ENCODE measurements at regions not wholly inside any gene's neighbourhood (a gene's known extent, or its start where the extent isn't known, plus 50 kb on each side); places are given as distances from the start of the nearest gene placed in this dataset.
"Not testable (repeated sequence)": the region's sequence is repeated elsewhere in the genome, so short reads cannot be mapped to it uniquely, and the experiment has no call there.

- no peak for DNase-seq (ENCODE audit: low read depth)
These were observed 277.9 kb upstream of the MSX2 start for GRCh38 chr5:174446446-174446845.

DNA sequence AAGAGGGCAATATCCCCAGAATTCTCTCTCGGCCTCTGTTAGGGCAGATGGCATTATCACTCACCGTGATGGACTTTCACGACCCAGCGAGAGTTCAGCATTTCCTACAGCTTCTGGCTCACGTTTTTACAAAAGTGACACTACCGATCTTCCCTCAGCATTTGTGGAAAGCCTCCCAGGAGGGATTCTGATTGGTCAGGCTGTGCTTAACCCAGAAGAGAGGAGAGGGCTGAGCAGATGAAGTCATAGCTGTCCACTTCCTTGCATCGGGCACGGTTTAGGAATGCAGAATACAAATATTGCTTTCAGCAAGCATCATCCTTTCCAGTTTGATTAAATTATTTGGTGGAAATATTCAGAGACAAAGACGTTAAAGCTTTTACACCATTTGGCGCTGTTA lies 277.4 kb upstream of the MSX2 start:
- no peak for DNase-seq (ENCODE audit: low read depth)

DNA sequence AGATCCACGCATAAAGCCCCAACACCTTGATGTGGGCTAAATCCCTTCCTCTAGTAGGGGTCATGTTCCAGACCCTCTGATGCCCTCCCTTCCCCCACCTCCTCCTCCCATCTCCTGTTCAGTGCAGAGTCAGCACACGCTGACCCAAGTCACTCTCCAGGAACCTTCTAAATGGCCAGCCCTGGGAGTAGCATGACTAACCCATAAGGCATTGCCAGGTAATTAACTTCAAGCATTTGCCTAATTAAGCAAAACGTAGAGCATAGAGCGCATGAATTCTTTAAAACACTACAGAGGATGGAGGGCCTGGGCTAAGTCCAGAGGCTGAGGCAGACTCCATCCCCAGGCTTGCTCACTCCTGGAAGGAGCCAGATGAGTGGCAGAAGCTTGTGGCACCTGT lies 276.3 kb upstream of the MSX2 start:
- no peak for DNase-seq (ENCODE audit: low read depth)

GRCh38 chr5:174448662-174449061 lies 275.7 kb upstream of the MSX2 start:
- no peak for DNase-seq (ENCODE audit: low read depth)

- no peak for DNase-seq (ENCODE audit: low read depth)
These were observed 270.7 kb upstream of the MSX2 start for GRCh38 chr5:174453690-174454089.

DNA sequence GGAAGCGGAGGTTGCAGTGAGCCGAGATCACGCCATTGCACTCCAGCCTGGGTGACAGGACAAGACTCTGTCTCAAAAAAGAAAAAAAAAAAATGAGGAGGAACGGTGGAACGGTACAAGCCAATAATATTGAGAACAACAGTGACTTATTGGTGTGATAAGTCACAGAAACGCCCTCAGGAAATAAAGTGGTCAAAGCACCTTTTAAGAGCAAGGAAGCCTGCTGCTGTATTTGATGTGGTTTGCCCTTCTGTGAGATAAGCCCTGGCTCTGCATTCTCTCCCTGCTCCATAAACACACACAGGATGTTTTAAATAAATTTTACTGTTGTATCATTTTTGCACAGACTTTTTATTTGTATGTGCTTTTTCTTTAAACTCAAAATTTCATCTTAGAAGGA lies 269.9 kb upstream of the MSX2 start:
- no peak for DNase-seq (ENCODE audit: low read depth)

DNA sequence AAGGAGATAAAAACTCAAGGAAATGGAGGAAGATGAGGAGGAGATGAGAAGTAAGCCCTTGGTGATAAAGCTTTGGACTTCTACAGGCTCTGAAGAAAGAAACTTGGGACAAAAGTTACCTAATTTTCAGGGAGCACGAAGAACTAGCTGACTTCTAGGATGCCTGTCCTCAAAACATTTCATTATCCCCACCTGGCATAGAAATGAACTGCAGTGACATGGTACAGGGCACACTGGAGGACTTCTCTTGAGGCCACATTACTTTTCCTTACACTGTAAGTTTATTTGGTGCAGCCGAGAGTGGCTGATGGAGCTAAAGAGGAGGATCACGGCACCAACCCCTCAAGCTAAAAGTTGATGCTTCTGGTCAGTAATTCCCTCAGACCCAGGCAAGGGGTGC lies 269.5 kb upstream of the MSX2 start:
- no peak for DNase-seq (ENCODE audit: low read depth)

- no peak for DNase-seq (ENCODE audit: low read depth)
These were observed 269.1 kb upstream of the MSX2 start for GRCh38 chr5:174455301-174455700.

DNA sequence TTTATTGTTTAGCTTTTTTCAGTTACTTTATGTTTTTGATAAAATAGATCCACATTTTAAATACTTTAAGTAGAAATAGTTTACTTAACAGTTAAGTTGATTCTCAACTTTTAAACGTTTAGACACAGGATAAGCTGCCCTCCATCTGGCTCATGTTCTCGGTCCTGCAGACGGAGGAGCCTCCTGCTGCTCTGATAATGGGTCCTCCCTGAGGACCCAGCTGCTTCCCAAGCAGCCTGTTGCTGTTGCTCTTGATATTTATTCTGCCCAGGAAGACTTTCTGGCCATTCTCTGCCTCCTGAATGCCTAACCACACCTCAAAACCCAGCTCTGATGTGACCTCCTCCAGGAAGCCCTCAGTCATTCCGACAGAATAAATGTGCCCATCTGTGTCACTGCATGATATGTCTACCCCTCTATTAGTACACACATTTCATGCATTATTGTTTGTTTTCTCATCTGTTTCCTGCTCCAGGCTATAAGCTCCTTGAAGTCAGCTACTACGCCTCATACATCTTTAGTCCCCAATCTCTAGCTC lies 267.2 kb upstream of the MSX2 start:
- DNase-seq (ENCODE audit: low read depth), result no peak

GRCh38 chr5:174459071-174459702 lies 265.2 kb upstream of the MSX2 start:
- DNase-seq (ENCODE audit: low read depth), result no peak

GRCh38 chr5:174459832-174460448 lies 264.4 kb upstream of the MSX2 start:
- no peak for DNase-seq (ENCODE audit: low read depth)

GRCh38 chr5:174462129-174462528 lies 262.3 kb upstream of the MSX2 start:
- DNase-seq (ENCODE audit: low read depth), result no peak

DNA sequence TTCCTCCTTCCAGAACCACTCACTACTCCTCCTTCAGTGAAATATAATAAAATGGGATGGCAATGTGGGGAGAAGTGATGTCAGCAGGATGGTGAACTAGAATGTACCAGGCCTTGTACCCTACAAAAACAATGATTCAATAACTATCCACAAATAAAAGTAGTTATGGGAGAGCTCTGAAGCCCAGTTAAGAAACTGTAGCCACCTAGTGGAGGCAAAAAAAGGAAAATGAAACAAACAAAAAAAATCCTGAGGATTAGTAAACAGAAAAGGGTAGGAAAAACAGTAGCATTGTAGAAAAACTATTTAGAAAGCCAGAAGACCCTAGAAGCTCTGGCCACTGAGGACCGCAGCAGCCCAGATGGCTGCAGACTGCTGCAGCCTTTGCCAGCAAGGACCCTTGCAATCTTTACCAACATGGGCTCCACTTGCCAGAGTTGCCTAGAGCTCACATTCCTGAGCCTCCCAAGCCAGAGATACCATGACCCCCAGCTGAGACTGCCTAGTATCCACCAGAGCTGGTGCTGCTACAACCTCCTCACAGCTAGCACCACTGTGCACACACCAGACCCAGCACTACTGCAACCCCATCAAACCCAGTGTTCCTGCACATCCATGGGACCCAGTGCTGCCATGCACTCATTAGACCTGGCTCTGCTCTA lies 259.7 kb upstream of the MSX2 start:
- DNase-seq (ENCODE audit: low read depth), result no peak

DNA sequence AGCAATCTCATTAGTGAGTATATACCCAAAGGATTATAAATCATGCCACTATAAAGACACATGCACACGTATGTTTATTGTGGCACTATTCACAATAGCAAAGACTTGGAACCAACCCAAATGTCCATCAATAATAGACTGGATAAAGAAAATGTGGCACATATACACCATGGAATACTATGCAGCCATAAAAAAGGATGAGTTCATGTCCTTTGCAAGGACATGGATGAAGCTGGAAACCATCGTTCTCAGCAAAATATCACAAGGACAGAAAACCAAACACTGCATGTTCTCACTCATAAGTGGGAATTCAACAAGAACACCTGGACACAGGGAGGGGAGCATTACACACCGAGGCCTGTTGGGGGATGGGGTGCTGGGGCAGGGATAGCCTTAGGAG lies 252.9 kb upstream of the MSX2 start:
- DNase-seq (ENCODE audit: low read depth), result not testable (repeated sequence)

DNA sequence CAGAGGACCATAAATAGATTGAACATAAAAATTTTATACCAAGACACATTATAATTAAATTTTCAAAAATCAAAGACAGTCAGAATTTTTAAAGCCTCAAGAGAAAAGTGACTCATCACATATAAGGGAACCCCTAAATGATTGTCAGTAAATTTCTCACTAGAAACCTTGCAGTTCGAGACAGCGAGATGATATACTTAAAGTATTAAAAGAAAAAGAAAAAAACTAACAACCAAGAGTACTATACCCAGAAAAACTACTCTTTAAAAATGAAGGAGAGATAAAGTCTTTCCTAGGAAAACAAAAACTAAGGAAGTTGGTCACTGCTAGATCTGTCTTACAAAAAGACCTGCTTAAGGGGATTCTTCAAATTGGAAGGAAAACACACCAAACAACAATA lies 251.4 kb upstream of the MSX2 start:
- no peak for DNase-seq (ENCODE audit: low read depth)

- DNase-seq (ENCODE audit: low read depth), result not testable (repeated sequence)
These were observed 248.4 kb upstream of the MSX2 start for GRCh38 chr5:174476001-174476400.

DNA sequence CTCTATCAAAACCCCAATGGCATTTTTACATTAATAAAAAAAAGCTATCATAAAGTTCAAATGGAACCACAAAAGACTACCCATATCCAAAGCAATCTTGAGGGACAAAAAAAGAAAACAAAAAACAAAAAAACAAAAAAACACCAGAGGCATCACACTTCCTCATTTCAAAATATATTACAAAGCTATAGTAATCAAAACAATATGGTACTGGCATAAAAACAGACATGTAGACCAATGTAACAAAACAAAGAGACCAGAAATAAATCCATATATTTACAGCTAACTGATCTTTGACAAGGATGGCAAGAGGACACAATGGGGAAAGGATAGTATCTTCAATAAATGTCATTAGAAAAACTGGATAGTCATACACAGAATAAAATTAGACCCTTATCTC lies 245.1 kb upstream of the MSX2 start:
- no peak for DNase-seq (ENCODE audit: low read depth)

GRCh38 chr5:174481737-174482136 lies 242.6 kb upstream of the MSX2 start:
- no peak for DNase-seq (ENCODE audit: low read depth)

DNA sequence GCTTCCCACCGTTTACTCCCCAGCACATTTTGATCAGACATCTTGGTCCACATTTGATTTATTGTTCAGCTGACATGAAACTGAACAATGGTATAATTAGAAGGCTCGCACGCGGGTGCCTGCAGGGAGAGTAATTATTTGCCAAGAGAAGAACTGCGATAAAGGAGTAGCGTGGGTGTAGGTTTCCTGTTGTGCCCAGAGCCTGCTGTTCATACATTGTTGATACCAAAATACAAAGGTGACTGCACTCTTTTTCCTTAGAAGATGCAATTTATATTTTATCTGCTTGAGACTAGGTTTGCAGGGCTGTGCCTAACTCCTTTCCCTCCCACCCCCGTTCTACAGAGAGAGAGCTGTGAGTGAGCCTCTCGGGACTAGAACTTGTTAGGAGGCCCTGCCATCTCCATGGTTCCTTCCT lies 241.8 kb upstream of the MSX2 start:
- DNase-seq (ENCODE audit: low read depth), result no peak

- DNase-seq (ENCODE audit: low read depth), result no peak
These were observed 241.0 kb upstream of the MSX2 start for GRCh38 chr5:174483411-174483810.

GRCh38 chr5:174489215-174489614 lies 235.2 kb upstream of the MSX2 start:
- DNase-seq (ENCODE audit: low read depth), result no peak

GRCh38 chr5:174489920-174490597 lies 234.3 kb upstream of the MSX2 start:
- DNase-seq (ENCODE audit: low read depth), result no peak

GRCh38 chr5:174490728-174491127 lies 233.7 kb upstream of the MSX2 start:
- no peak for DNase-seq (ENCODE audit: low read depth)

Data from stromal cell of bone marrow (primary cell).